Left ventricle myocardium inferior (tissue), 1 donor: ENCODE measurements at regions not wholly inside any gene's neighbourhood (a gene's known extent, or its start where the extent isn't known, plus 50 kb on each side); places are given as distances from the start of the nearest gene placed in this dataset.
"Not testable (repeated sequence)": the region's sequence is repeated elsewhere in the genome, so short reads cannot be mapped to it uniquely, and the experiment has no call there.

Experiments used
- DNase-seq: peaks from one replicate; pipeline ENCODE4 v3.0.0-alpha.2; 2020
- H3K27ac ChIP-seq: fragments of 200-600 bp; replicated peaks from 2 replicates; pipeline ENCODE4 v1.8.0; 2021
- H3K27me3 ChIP-seq: fragments of 200-600 bp; 2 replicates; pipeline ENCODE4 v1.8.0; 2021; ENCODE audit warnings: low read depth
- H3K36me3 ChIP-seq: fragments of 200-600 bp; 2 replicates; pipeline ENCODE4 v1.8.0; 2021
- H3K4me1 ChIP-seq: fragments of 200-600 bp; 2 replicates; pipeline ENCODE4 v1.8.0; 2021
- H3K4me3 ChIP-seq: fragments of 200-600 bp; 2 replicates; pipeline ENCODE4 v1.8.0; 2021; ENCODE audit warnings: mild to moderate bottlenecking, moderate library complexity
- H3K9me3 ChIP-seq: fragments of 200-600 bp; replicated peaks from 2 replicates; pipeline ENCODE4 v1.8.0; 2021
- CTCF ChIP-seq: fragments of 200-600 bp; IDR thresholded peaks from 2 replicates; pipeline ENCODE4 v1.8.0; 2021; ENCODE audit warnings: antibody characterized with exemption, mild to moderate bottlenecking, borderline replicate concordance
- intact Hi-C: fragments of 100-400 bp; cut with micrococcal nuclease; formaldehyde crosslinking; loops from one replicate; pipeline ENCODE4 v1.11.0; 2022
- donor health status: DM: no; HTN: yes; CAD: no; lungs with severe emphysema.

GRCh38 chr11:97544431-97544830 is 1154.6 kb downstream of the JRKL start:
- peaks cover 7% of the 10 kb centered on the region for H3K9me3 ChIP-seq
- H3K4me3 ChIP-seq, result no peak overlapping the region
- no peak for TF ChIP-seq CTCF
- no peaks in the 10 kb centered on the region for H3K36me3 ChIP-seq
- no peaks in the 10 kb centered on the region for H3K27me3 ChIP-seq
- no peaks in the 10 kb centered on the region for H3K4me1 ChIP-seq
- intact Hi-C loops, result no loop called here
- no peak for DNase-seq
- H3K27ac ChIP-seq, result no peak overlapping the region

- Histone ChIP-seq H3K27ac (no peak overlapping the region), H3K4me3 (no peak overlapping the region), H3K4me1 (no peaks in the 10 kb centered on the region), H3K27me3 (no peaks in the 10 kb centered on the region), H3K36me3 (no peaks in the 10 kb centered on the region), H3K9me3 (no peaks in the 10 kb centered on the region)
- DNase-seq, result no peak
- no peak for TF ChIP-seq CTCF
- intact Hi-C loops, result no loop called here
These were observed 1158.5 kb downstream of the JRKL start for GRCh38 chr11:97548280-97548679.

- H3K4me3 ChIP-seq, result no peak overlapping the region
- no peaks in the 10 kb centered on the region for H3K36me3 ChIP-seq
- no peaks in the 10 kb centered on the region for H3K4me1 ChIP-seq
- H3K27ac ChIP-seq, result no peak overlapping the region
- no peak for DNase-seq
- H3K27me3 ChIP-seq, result no peaks in the 10 kb centered on the region
- no peaks in the 10 kb centered on the region for H3K9me3 ChIP-seq
- intact Hi-C loops, result no loop called here
- peak; percentile 40 for TF ChIP-seq CTCF
These were observed 1167.6 kb downstream of the JRKL start for GRCh38 chr11:97557399-97557798.

DNA sequence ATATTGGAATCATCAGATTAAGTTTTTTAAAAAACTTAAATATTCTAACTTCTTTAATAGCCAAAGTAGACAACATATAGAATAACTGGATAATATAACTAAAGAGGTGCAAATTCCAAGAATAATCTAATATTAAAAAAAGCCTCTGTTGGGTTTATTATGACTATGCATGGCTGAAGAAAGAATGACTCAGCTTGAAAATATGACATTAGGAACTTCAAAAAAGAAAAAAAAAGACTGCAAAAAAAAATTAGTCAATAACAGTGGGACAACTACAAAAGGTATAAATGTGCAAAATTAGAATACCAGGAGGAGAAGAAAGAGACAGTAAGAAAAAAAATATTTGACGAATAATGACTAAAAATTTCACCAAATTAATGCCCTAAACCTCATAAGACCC is 1178.0 kb downstream of the JRKL start:
- Histone ChIP-seq H3K36me3 (no peaks in the 10 kb centered on the region), H3K27me3 (no peaks in the 10 kb centered on the region), H3K27ac (no peak overlapping the region), H3K4me3 (no peak overlapping the region), H3K4me1 (no peaks in the 10 kb centered on the region), H3K9me3 (no peaks in the 10 kb centered on the region)
- DNase-seq, result no peak
- TF ChIP-seq CTCF, result no peak
- intact Hi-C loops, result no loop called here

DNA sequence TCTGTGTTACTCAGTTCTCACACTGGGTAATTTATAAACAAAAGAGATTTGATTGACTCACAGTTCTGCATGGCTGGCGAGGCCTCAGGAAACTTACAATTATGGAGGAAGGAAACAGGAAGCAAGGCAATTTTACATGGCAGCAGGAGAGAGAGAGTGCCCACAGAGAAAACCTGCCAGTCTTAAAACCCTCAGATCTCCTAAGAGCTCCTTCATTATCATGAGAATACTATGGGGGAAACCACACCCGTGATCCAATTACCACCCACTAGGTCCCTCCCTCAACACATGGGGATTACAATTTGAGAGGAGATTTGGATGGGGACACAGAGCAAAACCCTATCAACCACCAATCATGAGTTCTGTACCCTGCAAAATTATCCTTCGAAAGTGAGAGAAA is 1180.8 kb downstream of the JRKL start:
- no peak for DNase-seq
- intact Hi-C loops, result no loop called here
- Histone ChIP-seq H3K4me1 (no peaks in the 10 kb centered on the region), H3K4me3 (no peak overlapping the region), H3K9me3 (no peaks in the 10 kb centered on the region), H3K27ac (no peak overlapping the region), H3K36me3 (no peaks in the 10 kb centered on the region), H3K27me3 (no peaks in the 10 kb centered on the region)
- no peak for TF ChIP-seq CTCF

- H3K9me3 ChIP-seq, H3K4me1 ChIP-seq, H3K4me3 ChIP-seq, H3K27me3 ChIP-seq, DNase-seq, H3K36me3 ChIP-seq, intact Hi-C loops, H3K27ac ChIP-seq: not testable (repeated sequence)
These were observed 1184.0 kb downstream of the JRKL start for GRCh38 chr11:97573771-97574170.
